SK-N-MC (cell line): ENCODE measurements at regions not wholly inside any gene's neighbourhood (a gene's known extent, or its start where the extent isn't known, plus 50 kb on each side); places are given as distances from the start of the nearest gene placed in this dataset.

Experiments used
- EZH2 ChIP-seq: fragments of 200-600 bp; sonication (generic); IDR thresholded peaks from one replicate; pipeline ENCODE4 v1.6.1; 2017; ENCODE audit warnings: antibody characterized with exemption
- FOXP2 ChIP-seq: optimal IDR thresholded peaks from 2 replicates; pipeline ENCODE3; 2011; ENCODE audit warnings: mild to moderate bottlenecking, moderate library complexity; ENCODE audit not compliant: insufficient read depth; ENCODE audit errors: extremely low read length, control extremely low read depth
- POLR2AphosphoS5 ChIP-seq: IDR thresholded peaks from 2 replicates; pipeline ENCODE4 v1.6.1; 2012; ENCODE audit warnings: mild to moderate bottlenecking, low read depth, low read length, borderline replicate concordance

GRCh38 chr2:70393881-70394280, 92.0 kb upstream of the FAM136A start:
- no peak for TF ChIP-seq EZH2
- no peak for TF ChIP-seq POLR2AphosphoS5
- no peak for TF ChIP-seq FOXP2
